Heart left ventricle (tissue), 16 donors: ENCODE measurements at regions not wholly inside any gene's neighbourhood (a gene's known extent, or its start where the extent isn't known, plus 50 kb on each side); places are given as distances from the start of the nearest gene placed in this dataset.

Experiments
- ATAC-seq, 4 donors: fragments of 200-7000 bp; cut with Tn5 transposase; one replicate each; pipeline ENCODE4 v1.9.1; 2020 to 2022; ENCODE audit warnings: moderate library complexity in 4 of 4, mild to moderate bottlenecking in 3 of 4, moderate number of reproducible peaks in 1 of 4
- DNase-seq, 5 donors: peaks; one replicate each; pipeline ENCODE4 v3.0.0-alpha.2; 2020
- H3K27ac ChIP-seq, 12 donors: fragments of 200-600 bp; sonication (generic) in 4 of 12; one replicate each; pipeline versions ENCODE4 v1.5.0 to v1.8.0; 2016 to 2022; ENCODE audit warnings: mild to moderate bottlenecking in 2 of 12
- H3K27me3 ChIP-seq, 9 donors: fragments of 200-600 bp; sonication (generic) in 2 of 9; one replicate each; pipeline versions ENCODE4 v1.5.1 to v1.8.0; 2016 to 2022; ENCODE audit warnings: mild to moderate bottlenecking in 3 of 9
- H3K36me3 ChIP-seq, 9 donors: fragments of 200-600 bp; sonication (generic) in 2 of 9; one replicate each; pipeline versions ENCODE4 v1.5.0 to v1.8.0; 2018 to 2022; ENCODE audit warnings: mild to moderate bottlenecking in 2 of 9
- H3K4me1 ChIP-seq, 12 donors: fragments of 200-600 bp; sonication (generic) in 4 of 12; one replicate each; pipeline versions ENCODE4 v1.5.0 to v1.8.0; 2016 to 2022; ENCODE audit warnings: mild to moderate bottlenecking in 3 of 12
- H3K4me3 ChIP-seq, 12 donors: fragments of 200-600 bp; sonication (generic) in 4 of 12; one replicate each; pipeline versions ENCODE4 v1.5.0 to v1.8.0; 2017 to 2022; ENCODE audit warnings: mild to moderate bottlenecking in 9 of 12, moderate library complexity in 4 of 12
- H3K9me3 ChIP-seq, 12 donors: fragments of 200-600 bp; sonication (generic) in 4 of 12; one replicate each; pipeline versions ENCODE4 v1.5.0 to v1.8.0; 2016 to 2022; ENCODE audit warnings: mild to moderate bottlenecking in 1 of 12
- POLR2A ChIP-seq, 2 donors: fragments of 450-650 bp; IDR thresholded peaks; one replicate each; pipeline ENCODE4 v1.6.1; 2017; ENCODE audit warnings: antibody characterized with exemption in 2 of 2, mild to moderate bottlenecking in 2 of 2, moderate library complexity in 2 of 2
- WGBS, 4 donors: extraction: QIAGEN DNeasy Blood & Tissue Kit in 2 of 4; methylation state at CpG; one replicate each; pipeline versions ENCODE4 v1.1.5 to v1.1.7; 2013 to 2018; 5-methylcytosine and 5-hydroxymethylcytosine counted together
- intact Hi-C, 10 donors: fragments of 100-400 bp; cut with DNase I; formaldehyde crosslinking; loops; one replicate each; pipeline versions ENCODE4 v1.11.1 to v1.14.2; 2022
- TF ChIP-seq, protein P1 (sequence below), 12 donors: fragments of 200-600 bp; sonication (generic) in 4 of 12; IDR thresholded peaks; one replicate each; pipeline versions ENCODE4 v1.5.0 to v1.8.0; 2018 to 2022; ENCODE audit warnings: antibody characterized with exemption in 12 of 12, mild to moderate bottlenecking in 5 of 12
- donor health status: ischemic (EF 13 %, LVEDD 7.1; RV severe dilation, severe dysfunction).
- donor health status: healthy with polysubstance abuse.
- donor health status: DM: no; HTN: yes; CAD: no.
- donor health status: DM: no; HTN: no; CAD: no.
- donor health status: ischemic (EF 25% LVEDD 6.9; RV normal size, moderate dysfunction).
- donor health status: ischemic (EF 25% LVEDD 5.7; RV mildly dilated, moderate dysfunction).
- donor health status: healthy.
- donor health status: DM: yes; HTN: yes; CAD: no.
- donor health status: ischemic (EF 35%, LVEDD 5.7; RV mildly dilated, moderate dysfunction).
- donor health status: nonischemic (EF 11% LVEDD 7.7; RV severe dilation, severe dysfunction).
- donor health status: DM: yes; HTN: yes; CAD: no.
- donor health status: PGD.
- donor health status: ischemic (EF 29% LVEDD 5.4; RV normal size, mild dysfunction).
- donor health status: nonischemic (EF 23%, LVEDD 6.1; RV moderate dilation, normal function).

DNA sequence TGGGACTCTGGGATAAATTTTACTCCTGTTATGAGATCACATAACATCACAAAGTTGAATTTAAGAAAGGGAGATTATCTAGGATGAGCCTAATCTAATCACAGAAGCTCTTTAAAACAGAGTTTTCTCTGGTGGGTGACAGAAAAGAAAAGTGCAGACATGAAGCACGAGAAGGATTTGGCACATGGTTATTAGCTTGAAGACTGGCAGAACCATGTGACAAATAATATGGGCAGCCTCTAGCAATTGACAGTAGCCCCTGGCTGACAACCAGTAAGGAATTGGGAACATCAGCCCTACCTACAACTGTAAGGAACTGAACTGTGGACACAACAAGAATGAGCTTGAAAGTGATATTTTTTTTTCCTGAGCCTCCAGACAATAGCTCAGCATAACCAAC, 243.1 kb downstream of the HTR1A start:
- Histone ChIP-seq H3K27me3 (no peaks in the 10 kb centered on the region), H3K4me3 (no peak overlapping the region), H3K4me1 (no peaks in the 10 kb centered on the region), H3K9me3 (peaks cover 0 to 2% (median 0%) of the 10 kb centered on the region in 12 donors), H3K27ac (no peak overlapping the region), H3K36me3 (no peaks in the 10 kb centered on the region)
- DNase-seq (no peak), ATAC-seq (no peak)
- WGBS, 4 donors = 29 to 43% (median 35%) methylated on average over 1 of the region's 1 CpG
- intact Hi-C loops = no loop called here
- TF ChIP-seq, protein P1, sequence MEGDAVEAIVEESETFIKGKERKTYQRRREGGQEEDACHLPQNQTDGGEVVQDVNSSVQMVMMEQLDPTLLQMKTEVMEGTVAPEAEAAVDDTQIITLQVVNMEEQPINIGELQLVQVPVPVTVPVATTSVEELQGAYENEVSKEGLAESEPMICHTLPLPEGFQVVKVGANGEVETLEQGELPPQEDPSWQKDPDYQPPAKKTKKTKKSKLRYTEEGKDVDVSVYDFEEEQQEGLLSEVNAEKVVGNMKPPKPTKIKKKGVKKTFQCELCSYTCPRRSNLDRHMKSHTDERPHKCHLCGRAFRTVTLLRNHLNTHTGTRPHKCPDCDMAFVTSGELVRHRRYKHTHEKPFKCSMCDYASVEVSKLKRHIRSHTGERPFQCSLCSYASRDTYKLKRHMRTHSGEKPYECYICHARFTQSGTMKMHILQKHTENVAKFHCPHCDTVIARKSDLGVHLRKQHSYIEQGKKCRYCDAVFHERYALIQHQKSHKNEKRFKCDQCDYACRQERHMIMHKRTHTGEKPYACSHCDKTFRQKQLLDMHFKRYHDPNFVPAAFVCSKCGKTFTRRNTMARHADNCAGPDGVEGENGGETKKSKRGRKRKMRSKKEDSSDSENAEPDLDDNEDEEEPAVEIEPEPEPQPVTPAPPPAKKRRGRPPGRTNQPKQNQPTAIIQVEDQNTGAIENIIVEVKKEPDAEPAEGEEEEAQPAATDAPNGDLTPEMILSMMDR (IDR thresholded peaks at IDR 0.05) = no peak
- TF ChIP-seq POLR2A (IDR thresholded peaks at IDR 0.05) = no peak

DNA sequence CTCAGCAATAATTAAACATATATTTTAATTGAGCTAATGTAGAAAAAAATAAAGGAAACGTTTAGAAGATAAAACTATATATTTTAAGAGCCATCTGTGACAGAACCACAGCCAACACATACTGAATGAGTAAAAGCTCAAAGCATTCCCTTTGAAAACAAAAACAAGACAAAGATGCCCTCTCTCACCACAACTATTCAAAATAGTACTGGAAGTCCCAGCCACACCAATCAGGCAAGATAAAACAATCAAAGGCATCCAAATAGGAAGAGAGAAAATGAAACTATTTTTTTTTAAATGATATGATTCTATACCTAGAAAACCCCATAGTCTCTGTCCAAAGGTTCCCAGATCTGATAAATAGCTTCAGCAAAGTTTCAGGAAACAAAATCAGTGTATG, 262.0 kb downstream of the HTR1A start:
- Histone ChIP-seq H3K36me3 (no peaks in the 10 kb centered on the region), H3K4me1 (no peaks in the 10 kb centered on the region), H3K27ac (no peak overlapping the region), H3K27me3 (no peaks in the 10 kb centered on the region), H3K9me3 (peaks cover 0 to 5% (median 0%) of the 10 kb centered on the region in 12 donors), H3K4me3 (no peak overlapping the region)
- intact Hi-C loops = no loop called here
- no peak for DNase-seq
- 28 to 45% (median 34%) methylated on average over 1 of the region's 1 CpG for WGBS, 4 donors
- ATAC-seq = no peak
- TF ChIP-seq, protein P1 (IDR thresholded peaks at IDR 0.05) = no peak
- no peak for TF ChIP-seq POLR2A (IDR thresholded peaks at IDR 0.05)

DNA sequence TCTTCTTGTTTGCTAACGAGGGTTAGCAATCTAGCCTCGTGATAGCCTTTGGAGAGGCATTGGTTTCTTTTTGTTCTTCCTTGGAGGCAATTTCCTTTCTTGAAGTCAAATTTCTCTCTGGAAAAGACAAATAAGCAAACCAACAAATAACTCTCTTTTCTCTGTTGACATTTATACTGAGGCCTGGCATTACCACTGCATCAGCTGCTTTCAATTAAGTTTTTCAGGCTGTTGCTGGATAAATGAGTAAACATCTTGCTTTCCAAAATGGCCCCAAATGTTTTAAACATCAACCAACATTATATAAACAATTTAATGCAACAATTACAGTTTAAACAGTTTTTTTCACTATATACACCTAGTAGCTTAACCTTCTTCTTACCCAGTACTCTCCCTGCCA, 264.4 kb downstream of the HTR1A start:
- no peak for DNase-seq
- intact Hi-C loops = no loop called here
- WGBS, 4 donors = 76 to 82% (median 80%) methylated on average over 2 of the region's 2 CpGs

DNA sequence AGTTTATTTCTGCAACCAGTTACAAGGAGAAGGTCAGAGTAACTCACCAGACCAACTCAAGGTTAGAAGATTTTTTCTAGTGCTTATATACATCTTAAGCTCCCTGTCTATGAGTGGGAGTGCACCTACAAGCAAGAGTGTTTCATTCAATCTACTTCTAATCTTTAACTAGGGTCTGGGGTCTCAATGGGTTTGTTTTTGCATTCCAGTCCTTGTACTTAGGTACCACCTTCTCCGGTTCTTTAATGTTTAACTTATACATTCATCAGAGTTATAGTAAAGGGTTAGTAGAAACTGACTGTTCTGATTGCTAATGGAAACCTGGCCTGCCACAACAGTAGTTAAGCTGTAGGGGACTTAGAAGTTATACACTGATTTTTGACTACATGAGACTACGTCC, 271.7 kb downstream of the HTR1A start:
- Histone ChIP-seq H3K27me3 (peaks cover 0 to 5% (median 0%) of the 10 kb centered on the region in 9 donors), H3K4me1 (no peaks in the 10 kb centered on the region), H3K36me3 (no peaks in the 10 kb centered on the region), H3K9me3 (no peaks in the 10 kb centered on the region), H3K27ac (no peak overlapping the region), H3K4me3 (no peak overlapping the region)
- TF ChIP-seq, protein P1 (IDR thresholded peaks at IDR 0.05) = no peak
- TF ChIP-seq POLR2A (IDR thresholded peaks at IDR 0.05) = no peak
- 88 to 91% (median 90%) methylated on average over 2 of the region's 2 CpGs for WGBS, 4 donors
- DNase-seq (no peak), ATAC-seq (no peak)
- intact Hi-C loops = no loop called here

More for the DNA sequence above, 264.4 kb downstream of the HTR1A start:
- ATAC-seq = no peak
- H3K27ac ChIP-seq = no peak overlapping the region
- no peak overlapping the region for H3K4me3 ChIP-seq
- H3K27me3 ChIP-seq = no peaks in the 10 kb centered on the region
- peaks cover 0 to 5% (median 0%) of the 10 kb centered on the region in 12 donors for H3K9me3 ChIP-seq
- no peaks in the 10 kb centered on the region for H3K4me1 ChIP-seq
- TF ChIP-seq POLR2A (IDR thresholded peaks at IDR 0.05) = no peak
- TF ChIP-seq, protein P1 (IDR thresholded peaks at IDR 0.05) = no peak
- no peaks in the 10 kb centered on the region for H3K36me3 ChIP-seq
